ENCODE measurements at regions not wholly inside any gene's neighbourhood (a gene's known extent, or its start where the extent isn't known, plus 50 kb on each side); places are given as distances from the start of the nearest gene placed in this dataset.

- no peak for DNase-seq
These were observed 277.5 kb upstream of the KAZN start for GRCh38 chr1:14320986-14321385.

GRCh38 chr1:14321422-14321821, 277.1 kb upstream of the KAZN start:
- no peak for DNase-seq

GRCh38 chr1:14323568-14324247, 274.8 kb upstream of the KAZN start:
- DNase-seq: no peak

DNA sequence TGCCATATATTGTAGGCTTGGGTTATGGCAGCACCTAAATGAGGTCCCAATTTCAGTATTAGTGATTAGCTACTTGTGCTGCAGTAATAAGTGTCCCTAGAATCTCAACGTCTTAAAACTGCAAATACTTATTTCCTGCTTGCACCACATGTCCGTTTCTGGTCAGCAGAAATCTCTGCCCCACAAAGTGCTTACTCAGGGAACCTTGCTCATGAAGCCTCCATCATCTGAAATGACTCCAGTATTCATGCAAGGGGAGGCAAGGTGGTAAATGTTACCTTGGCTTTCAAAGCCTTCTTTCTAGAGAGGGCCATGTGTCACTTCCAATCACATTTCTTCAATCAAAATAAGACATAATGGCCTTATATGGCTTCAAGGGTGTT, 274.2 kb upstream of the KAZN start:
- no peak for DNase-seq

DNA sequence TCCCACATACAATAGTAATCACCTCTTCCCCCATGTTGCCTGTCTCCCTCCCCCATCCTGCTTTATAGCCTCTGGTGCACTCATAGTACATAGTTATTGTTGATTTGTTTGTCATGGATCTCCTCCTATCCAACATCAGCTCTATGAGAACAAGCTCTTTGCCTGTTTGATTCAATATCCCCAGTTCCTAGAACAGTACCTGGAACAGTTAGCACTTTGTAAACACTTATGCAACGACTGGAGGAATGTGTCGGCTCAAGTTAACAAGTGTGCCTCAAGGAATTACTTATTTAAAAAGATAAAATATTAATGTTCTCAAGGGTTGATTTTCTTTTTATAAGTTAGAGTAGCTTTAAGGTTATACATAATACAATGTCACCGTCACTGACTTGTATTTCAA, 271.6 kb upstream of the KAZN start:
- no peak for DNase-seq

DNA sequence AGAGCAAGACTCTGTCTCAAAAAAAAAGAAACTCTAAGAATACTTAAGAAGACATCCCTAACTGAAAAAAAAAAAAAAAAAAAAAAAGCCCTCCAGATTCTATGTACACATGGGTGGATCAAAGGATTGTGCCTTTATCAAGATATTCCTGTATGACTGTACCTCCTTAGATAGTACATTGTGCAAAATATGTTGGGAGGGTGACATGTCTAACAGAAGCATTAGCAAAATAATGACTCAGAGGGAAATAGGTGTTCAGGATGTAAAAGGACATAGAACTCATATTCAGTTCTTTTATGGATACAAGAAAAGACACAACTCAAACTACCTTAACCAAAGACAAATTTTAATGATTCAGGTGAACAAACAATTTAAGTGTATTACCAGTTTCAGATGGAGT, 269.8 kb upstream of the KAZN start:
- no peak for DNase-seq

- DNase-seq: no peak
These were observed 266.3 kb upstream of the KAZN start for GRCh38 chr1:14332158-14332557.

DNA sequence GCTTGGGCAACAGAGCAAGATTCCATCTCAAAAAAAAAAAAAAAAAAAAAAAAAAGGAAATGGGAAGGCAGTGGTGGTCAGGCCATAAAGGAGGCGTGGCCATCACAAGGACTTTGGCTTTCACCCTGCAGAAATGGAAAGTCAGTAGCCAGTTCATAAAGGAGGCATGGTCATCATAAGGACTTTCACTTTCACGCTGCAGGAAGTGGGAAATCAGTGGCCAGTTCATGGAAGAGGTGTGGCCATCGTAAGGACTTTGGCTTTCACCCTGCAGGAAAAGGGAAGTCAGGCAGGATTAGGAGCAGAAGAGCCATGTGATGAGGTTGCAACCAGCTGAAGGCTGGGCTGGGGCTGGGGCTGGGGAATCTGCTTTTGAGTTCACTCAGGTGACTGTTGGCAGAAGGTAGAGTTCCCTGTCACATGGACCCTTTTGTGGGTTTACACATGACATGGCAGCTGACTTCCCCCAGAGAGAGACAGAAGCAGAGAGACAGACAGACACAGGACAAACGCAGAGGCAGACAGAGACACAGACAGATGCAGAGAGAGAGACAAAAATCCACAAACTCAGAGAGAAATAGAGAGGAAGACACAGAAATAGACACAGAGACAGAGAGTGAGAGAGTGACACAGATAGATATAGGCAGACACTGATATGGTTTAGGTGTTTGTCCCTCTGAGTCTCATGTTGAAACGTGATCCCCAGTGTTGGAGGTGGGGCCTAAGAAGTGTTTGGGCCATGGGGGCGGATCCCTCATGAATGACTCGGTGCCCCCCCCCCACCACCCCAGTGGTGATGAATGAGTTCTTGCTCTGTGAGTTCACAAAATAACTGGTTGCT, 263.9 kb upstream of the KAZN start:
- DNase-seq: no peak

DNA sequence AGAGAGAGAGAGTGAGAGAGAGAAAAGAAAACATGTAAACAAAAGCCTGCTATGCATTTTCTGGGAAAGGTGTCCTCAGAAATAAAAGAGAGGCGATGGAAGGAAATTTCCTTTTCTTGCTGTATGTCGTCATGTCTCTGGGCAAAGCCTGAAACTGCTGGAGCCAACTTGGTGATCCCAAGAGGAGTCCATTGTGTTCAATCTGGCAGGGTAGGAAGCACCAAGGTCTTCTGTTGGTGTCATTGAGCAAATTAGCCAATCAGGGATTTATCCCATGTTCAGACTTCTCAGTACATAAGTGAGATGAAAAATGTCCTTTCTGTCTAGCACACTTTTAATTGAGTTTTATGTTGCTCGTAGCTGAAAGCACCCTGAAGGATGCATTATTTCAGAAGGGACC, 260.0 kb upstream of the KAZN start:
- DNase-seq: no peak

- DNase-seq: no peak
These were observed 259.2 kb upstream of the KAZN start for GRCh38 chr1:14339288-14339687.

DNA sequence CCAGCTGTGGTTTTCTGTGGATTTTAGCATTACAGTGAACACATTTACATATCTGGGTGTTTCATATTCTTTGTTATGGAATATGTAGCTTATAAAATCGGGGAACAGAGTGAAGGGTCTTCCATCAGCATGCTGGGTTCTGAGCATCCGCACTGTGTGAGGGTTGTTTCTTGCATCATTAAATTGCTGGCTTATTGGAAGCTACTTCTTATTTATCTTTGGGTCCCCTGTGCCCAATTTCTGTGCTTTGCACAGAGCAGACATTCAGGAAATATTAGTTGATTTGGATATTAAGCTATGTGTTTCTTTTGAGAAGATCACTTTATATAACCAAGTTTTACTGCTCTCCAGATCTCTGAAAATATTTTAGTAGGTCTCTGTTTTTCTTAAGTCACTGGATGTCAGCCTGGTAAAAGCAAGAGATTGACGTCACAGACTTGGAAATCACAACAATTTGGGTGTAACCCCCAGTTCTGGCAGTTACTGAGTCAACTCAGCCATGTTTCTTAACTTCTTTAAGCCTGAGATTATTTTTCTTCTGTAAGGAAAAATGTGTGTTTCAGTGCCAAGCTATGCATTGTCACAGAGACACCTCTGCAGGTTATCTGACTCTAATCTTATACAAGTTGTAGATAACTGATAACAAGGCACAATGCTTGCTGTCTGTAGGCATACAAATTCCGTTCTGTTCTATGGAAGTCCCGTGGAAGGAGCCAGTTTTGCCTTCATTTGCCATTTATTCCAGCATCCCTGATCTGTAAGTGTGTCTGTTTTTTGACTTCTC, 258.3 kb upstream of the KAZN start:
- DNase-seq: no peak

DNA sequence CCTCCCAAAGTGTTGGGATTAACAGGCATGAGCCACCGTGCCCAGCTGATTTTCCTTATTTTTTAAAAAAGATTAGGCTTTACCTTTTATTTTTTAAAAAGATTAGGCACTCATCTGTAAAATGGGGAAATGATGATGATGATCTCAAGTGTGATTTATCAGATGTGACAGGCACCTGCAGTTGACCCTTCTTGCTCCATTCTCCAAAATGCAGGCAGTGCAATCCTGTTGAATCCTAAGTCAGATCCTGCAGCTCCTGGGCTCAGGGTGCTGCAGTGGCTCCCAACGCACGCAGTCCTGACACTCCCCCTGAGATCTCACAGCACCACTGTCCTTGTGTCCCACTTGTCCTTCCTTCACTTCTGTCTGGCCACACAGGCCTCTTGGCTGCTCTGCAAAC, 257.3 kb upstream of the KAZN start:
- DNase-seq: no peak

GRCh38 chr1:14345946-14346550, 252.4 kb upstream of the KAZN start:
- peak; percentile 39 for DNase-seq

- DNase-seq: no peak
These were observed 251.3 kb upstream of the KAZN start for GRCh38 chr1:14347186-14347585.

DNA sequence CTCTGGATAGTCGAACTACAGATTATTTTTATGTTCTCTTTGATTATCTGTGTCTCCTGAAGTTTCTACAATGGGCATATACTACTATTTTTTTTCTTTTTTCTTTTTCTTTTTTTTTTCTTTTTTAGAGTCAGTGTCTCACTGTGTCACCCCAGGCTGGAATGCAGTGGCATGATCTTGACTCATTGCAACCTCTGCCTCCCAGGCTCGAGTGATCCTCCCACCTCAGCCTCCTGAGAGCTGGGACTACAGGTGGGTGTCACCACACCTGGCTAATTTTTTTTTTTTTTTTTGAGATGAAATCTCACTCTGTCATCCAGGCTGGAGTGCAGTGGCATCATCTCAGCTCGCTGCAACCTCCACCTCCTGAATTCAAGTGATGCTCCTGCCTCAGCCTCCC, 250.7 kb upstream of the KAZN start:
- no peak for DNase-seq

- no peak for DNase-seq
These were observed 248.3 kb upstream of the KAZN start for GRCh38 chr1:14350197-14350596.

- no peak for DNase-seq
These were observed 245.6 kb upstream of the KAZN start for GRCh38 chr1:14352897-14353296.

- peak; percentile 72 for DNase-seq
These were observed 237.5 kb upstream of the KAZN start for GRCh38 chr1:14361005-14361404.

DNA sequence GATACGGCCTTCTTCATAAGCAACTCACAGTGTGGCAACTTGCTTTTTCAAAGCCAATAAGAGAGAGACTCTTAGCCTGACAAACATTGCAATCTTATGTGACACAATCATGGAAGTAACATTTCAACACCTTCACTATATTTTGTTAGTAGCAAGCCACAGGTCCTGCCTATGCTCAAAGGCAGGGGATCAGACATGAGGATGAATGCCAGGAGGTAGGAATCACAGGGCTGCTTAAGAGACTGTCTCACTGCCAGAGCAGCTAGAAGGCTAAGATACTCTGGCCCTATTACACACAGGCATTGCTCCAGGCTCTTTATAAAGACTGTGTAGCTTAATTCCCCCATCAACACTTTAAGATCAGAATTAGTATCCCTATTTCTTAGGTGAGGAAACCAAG, 236.2 kb upstream of the KAZN start:
- no peak for DNase-seq

DNA sequence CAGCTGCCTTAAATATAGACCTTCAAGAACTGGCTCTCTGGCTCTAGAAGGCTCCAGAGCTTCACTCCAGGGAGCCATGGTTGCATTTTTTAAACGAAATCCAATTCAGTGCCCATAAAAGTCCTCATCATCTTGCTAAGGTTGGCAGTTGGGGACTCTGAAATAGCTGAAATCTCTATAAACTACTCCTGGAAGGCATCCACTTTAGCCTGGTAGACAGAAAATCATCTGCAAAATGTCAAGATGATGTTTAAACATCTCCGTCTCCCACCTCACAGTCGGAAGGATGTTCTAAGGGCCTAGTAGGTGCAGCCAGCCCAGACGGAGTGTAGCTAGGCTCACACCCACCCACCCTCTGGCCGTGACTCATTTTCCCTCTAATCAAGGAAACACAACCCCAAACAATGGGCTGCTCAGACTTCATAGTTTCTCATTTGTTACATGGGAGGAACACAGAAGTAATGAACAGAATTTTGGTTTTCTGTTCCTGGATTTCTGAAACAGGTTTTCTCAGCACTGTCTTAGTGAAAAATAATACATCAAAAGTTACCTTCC, 235.4 kb upstream of the KAZN start:
- no peak for DNase-seq

GRCh38 chr1:14363707-14364413, 234.6 kb upstream of the KAZN start:
- no peak for DNase-seq

DNA sequence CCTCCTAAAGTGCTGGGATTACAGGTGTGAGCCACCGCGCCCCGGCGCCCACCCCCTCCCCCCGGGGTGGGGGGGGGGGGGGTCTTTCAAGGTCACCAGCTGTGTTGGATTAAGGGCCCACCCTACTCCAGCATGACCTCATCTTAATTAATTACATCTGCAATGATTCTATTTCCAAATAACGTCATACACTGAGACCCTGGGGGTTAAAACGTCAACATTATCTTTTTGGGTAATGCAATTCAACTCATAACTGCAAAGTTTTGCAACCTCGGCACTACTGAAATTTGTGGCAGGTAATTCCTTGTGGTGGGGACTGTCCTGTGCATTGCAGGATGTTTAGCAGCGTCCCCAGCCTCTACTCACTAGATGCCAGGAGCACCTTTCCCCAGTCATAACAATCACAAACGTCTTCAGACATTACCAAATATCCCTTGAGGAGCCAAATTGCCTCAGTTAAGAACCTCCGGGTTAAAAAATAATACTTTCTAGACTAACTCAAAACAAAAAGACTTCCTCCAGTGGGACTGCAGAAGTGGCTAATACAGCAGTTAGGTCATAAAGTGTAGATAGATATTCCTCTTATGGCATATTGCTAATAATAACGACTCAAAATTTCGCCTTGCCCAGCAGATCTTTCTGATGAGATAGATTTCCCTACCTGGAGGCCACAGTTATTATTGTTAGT, 233.0 kb upstream of the KAZN start:
- peak; percentile 47 for DNase-seq

All from left hindlimb (tissue), 1 donor.